ENCODE measurements at regions not wholly inside any gene's neighbourhood (a gene's known extent, or its start where the extent isn't known, plus 50 kb on each side); places are given as distances from the start of the nearest gene placed in this dataset.

DNA sequence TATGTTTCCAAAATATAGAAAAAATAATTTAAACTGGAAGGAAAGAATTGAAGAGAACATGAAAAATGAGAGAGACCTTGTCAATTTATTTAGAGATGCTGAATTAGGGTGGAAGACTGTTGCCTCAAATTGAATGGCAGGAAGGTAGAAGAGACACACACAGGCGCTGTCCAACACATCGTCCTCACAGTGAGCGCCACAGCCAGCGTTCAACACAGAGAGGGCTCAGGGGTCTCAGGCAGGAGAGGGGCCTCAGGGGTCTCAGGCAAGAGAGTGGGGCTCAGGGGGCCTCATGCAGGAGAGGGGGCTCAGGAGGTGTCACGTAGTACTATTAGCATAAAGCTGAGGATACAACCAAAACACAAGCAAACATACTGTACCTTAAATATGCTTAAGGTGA, 65.7 kb downstream of the TMEM18 start:
- DNase-seq, result no peak

- DNase-seq, result no peak
Measured at GRCh38 chr2:610491-610890, 66.7 kb downstream of the TMEM18 start.

GRCh38 chr2:609881-610280, 67.3 kb downstream of the TMEM18 start:
- DNase-seq, result no peak

DNA sequence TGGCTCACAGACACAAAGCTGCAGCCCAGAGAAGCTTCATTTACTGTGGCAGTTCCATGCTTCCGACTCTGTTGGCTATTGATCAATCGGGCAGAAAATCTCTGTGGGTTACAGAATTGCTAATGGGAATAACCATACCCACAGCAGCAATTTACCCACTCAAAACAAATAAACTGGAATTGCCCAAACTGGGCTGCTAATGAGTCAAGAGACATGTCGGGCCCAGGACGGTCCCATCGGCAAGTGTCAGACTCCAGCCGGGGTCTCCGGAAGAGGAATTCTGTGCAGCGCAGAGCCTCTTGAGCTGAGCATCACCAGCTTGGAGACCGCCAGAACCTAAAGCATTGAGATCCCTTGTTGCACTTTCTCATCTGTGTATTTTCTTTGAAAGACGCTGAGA, 67.8 kb downstream of the TMEM18 start:
- no peak for DNase-seq

GRCh38 chr2:608711-609110, 68.5 kb downstream of the TMEM18 start:
- no peak for DNase-seq

- DNase-seq, result no peak
Measured at GRCh38 chr2:608297-608696, 68.9 kb downstream of the TMEM18 start.

- DNase-seq, result no peak
Measured at GRCh38 chr2:607709-608108, 69.5 kb downstream of the TMEM18 start.

- DNase-seq, result no peak
Measured at GRCh38 chr2:607172-607571, 70.0 kb downstream of the TMEM18 start.

DNA sequence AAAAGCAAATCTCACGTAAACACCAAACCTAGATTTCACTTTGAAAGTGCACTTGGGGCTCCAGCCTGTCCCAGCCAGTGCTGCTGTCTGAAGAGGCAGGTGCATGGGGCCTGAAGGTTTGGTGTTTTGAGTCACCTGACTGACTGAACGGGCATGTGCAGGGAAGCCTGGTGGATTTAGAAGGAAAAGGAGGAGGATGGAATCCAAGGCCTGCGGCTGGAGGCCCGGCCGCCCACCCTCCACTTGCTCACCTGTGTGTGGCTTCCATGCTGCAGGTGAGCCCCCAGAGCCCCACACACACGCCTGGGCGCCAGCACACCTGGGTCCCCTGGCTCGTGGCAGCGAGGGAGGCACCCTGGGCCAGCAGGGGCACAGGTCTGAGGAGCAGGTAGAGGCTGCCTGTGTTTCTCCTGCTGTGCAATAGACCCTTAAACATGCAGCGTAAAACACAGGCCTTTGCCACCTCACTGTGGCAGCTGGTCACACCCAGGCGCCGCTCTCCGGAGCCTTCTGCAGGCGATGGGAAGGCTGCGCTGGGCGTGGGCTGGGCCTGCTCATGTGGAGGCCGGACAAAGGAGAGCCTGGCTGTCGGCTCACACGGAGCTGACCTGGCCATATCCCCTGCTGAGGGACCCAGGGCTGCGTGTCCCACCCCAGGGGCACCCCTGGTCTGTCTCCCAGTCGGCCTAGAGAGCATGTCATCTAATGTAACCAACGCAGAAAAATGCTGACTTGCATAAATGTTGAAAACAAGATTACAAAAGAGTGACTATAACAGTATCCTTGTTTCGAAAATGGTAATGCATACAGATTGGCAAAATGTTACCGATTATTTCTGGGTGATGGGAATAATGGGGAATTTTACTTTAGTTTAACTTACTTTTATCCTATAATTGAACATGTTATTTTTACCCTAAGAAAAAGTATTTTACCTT, 71.3 kb downstream of the TMEM18 start:
- DNase-seq, result no peak

- DNase-seq, result no peak
Measured at GRCh38 chr2:604854-605524, 72.2 kb downstream of the TMEM18 start.

DNA sequence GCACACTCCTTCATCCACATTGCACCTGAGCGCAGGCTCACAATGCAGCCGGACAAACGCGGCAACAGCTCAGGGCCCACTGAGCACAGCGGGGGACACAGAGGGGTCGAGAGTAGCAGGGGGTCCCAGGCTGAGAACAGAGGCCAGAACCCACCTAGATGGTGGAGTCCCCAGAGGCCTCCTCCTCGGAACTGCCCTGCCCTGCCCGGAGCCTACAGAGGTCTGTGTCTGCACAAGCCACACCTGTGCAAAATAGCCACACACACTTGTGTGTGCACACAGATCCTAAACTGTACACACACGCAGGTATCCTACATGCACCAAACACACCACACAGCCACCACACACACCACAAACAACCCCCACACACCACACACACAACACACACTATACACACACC, 72.8 kb downstream of the TMEM18 start:
- DNase-seq, result no peak

- DNase-seq, result no peak
Measured at GRCh38 chr2:603869-604268, 73.3 kb downstream of the TMEM18 start.

DNA sequence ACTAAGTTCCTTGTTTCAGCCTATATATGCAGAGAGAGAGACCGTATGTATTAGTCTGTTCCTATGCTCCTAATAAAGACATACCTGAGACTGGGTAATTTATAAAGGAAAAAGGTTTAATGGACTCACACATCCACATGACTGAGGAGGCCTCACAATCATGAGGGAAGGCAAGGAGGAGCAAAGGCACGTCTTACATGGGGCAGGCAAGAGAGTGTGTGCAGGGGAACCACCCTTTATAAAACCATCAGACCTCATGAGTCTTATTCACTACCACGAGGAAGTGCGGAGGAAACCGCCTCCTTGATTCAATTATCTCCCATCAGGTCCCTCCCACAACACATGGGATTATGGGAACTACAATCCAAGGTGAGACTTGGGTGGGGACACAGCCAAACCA, 73.8 kb downstream of the TMEM18 start:
- DNase-seq, result no peak

- no peak for DNase-seq
Measured at GRCh38 chr2:602571-603359, 74.4 kb downstream of the TMEM18 start.

DNA sequence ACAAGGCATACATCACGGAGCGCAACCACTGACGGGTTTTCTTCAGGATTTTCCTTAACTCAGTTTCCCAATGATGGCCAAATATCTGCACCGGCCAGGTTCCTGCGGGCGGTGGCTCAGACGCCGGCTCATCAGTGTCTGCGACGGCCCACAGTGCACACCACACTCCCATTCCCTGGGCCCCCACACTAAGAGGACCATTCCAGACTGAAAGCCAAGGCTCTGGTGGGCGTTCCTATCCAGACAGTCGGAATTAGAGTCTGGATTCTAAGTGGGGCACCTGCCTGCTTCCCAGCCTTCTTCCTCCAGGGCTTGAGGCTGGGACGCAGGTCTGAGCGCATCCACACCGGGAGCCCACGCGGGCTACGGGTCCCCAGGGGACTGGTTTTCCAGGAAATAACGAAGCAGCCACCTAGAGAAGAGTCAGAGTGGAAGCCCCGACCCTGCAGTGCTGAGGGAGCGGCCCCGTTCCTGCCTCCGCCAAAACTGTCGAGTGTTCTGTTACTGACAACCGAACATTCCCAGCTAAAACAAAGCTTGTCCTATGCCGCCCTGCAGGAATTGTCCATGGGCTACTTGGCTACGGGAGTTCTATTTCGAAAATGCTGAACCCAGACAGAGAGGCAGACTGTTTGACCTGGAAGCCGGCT, 75.3 kb downstream of the TMEM18 start:
- DNase-seq, result no peak

DNA sequence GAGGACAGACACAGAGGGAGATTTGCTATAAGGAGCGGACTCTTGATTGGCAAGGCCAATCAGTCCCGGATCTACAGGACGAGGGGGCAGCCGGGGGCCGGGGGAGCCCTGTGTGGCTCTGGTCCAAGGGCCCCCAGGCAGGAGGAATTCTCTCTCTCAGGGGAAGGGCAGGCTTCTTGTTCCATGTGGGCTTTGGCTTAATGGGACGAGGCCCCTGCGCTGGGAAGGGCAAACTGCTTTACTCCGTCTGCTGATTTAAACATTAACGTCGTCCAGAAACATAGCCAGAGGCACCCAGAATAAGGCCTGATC, 75.9 kb downstream of the TMEM18 start:
- no peak for DNase-seq

DNA sequence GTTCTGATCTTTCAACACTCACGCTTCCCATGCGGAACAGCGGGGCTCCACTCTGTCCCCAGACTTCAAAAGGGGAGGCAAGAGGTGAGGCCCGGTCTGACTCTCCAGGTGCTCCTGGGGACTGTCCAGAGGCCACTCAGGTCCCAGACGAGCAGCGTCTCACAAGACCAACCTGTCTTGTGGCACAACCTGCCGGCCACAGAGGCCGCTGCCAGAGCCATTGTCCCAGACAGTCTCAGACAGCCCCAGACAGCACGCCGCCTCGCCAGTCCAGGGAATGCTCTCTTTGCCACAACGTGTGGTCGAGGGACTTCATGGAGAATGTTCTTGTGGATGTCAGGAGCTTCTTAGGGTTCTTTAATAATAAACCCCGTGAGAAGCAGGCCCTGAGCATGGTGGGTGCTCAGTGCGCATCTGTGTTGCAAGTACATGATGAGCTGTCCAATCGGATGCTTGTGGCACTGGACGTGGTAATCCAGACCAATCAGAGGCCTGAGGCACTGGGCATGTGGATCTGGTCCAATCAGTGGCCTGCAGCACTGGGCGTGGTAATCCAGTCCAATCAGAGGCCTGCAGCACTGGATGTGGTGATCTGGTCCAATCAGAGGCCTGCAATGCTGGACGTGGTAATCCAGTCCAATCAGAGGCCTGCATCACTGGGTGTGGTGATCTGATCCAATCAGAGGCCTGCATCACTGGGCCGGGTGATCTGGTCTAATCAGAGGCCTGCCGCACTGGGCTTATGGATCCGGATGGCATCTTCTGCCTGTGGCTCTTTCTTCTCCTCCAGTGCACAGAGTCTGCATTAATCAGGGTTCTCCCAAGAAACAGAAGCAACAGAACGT, 76.4 kb downstream of the TMEM18 start:
- DNase-seq, result no peak

- DNase-seq, result no peak
Measured at GRCh38 chr2:599601-600000, 77.6 kb downstream of the TMEM18 start.

GRCh38 chr2:598058-598802, 79.0 kb downstream of the TMEM18 start:
- no peak for DNase-seq

DNA sequence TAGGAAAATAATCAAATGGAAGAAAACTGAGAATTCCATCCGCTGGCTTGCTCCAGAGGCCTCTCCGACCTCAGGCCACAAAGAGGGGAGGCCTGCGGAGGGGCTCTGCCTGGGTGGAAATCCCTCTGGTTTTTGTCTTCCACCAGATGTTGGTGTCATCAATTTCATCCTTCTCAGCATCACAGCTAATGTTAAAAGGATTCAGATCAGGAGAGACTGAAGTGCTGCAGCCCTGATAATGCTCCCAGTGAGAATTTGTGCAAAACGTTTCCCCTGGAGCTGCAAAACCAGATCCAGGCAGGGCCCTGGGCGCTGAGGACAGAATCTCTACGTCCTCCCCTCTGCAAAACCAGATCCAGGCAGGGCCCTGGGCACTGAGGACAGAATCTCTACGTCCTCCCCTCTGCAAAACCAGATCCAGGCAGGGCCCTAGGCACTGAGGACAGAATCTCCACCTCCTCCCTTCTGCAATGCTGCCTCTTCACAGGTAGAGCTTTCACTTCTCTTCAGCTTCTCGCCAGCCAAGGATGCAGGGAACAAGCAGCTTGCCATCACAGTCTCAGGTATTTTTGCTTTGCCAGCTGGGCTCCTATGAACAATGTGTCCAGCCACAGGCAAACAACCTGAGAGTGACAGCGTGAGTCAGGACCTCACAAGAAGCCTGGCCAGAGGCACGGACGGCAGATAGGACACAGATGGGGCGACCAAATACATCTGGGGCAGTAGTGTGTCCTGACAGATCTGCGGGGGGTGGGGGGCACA, 81.2 kb downstream of the TMEM18 start:
- DNase-seq, result no peak

Data from SW 1271 (cell line).